ENCODE measurements at regions not wholly inside any gene's neighbourhood (a gene's known extent, or its start where the extent isn't known, plus 50 kb on each side); places are given as distances from the start of the nearest gene placed in this dataset.

DNA sequence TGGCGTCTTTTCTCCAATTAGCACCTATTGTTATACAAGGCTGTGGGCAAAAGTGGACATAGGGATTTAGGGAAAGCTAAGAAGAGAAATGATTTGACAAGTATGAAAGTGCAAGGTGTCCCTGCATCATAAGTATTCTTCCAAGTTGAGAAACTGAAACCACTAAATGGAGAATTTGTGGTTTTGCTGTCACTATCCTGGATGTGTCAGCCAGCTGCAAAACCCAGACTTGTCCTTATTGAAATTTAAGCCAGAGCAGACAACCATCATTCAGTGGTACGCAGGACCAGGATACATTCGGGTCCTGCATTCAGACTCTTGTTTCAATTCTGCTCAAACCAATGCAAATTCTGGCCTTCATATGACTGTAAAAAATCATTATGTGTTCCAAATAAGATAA is 384.8 kb upstream of the TGFBR2 start:
- no peak for DNase-seq (ENCODE audit: low spot score)

DNA sequence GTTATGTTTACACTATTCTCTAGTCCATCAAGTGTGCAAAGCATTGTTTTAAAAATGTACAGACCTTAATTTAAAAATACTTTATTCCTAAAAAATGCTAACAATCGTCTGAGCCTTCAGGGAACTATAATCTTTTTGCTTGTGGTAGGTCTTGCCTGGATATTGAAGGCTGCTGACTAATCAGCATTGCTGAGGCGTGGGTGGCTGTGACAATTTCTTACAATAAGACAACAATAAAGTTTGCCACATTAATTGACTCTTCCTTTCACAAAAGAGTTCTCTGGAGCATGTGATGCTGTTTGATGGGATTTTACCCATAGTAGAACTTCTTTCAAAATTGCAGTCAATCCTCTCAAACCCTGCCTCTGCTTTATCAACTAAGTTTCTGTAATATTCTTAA is 384.0 kb upstream of the TGFBR2 start:
- no peak for DNase-seq (ENCODE audit: low spot score)

DNA sequence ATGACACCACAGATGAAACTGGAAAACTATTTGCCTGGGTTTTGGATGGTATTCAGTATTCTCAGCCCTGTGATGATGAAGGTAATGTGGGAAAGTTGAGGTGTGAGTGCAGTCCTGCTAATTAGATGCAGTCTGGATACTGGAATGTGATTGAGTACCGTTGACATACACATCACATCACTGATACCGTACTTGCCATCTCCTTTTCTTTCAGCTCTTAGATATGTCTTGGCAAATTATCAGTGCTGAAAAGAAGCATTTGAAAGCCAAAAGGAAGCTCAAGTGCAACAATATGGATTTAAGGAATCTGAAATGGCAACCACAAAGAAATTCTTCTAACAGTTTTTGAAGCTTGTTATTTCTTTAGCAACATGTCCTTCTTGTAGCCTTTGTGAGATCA is 381.4 kb upstream of the TGFBR2 start:
- DNase-seq (ENCODE audit: low spot score) = no peak

DNA sequence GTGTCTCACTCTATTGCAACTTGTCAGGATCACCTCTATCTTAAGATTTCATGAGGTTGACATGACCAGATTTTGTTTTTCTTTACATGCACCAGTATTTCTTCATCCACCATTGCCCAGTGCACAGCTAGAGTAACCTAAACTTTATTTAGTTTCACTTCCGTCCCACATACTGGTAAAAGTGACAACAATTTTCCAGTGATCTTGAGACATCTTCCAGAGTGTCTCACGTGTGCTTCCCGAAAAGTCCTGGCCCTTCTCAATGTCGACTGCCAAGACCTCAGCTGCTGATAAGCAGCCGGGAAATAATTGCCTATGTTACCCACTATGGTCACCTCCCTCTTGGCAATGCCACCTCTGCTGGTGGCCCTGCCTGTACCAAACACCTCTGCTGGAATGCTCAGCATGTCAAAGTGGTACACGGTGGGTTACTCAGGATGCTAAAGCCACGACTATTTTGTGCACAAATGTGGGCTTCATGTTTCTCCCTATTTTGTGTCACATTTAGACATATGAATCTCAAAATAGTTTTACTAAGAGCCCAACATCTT is 379.7 kb upstream of the TGFBR2 start:
- no peak for DNase-seq (ENCODE audit: low spot score)

DNA sequence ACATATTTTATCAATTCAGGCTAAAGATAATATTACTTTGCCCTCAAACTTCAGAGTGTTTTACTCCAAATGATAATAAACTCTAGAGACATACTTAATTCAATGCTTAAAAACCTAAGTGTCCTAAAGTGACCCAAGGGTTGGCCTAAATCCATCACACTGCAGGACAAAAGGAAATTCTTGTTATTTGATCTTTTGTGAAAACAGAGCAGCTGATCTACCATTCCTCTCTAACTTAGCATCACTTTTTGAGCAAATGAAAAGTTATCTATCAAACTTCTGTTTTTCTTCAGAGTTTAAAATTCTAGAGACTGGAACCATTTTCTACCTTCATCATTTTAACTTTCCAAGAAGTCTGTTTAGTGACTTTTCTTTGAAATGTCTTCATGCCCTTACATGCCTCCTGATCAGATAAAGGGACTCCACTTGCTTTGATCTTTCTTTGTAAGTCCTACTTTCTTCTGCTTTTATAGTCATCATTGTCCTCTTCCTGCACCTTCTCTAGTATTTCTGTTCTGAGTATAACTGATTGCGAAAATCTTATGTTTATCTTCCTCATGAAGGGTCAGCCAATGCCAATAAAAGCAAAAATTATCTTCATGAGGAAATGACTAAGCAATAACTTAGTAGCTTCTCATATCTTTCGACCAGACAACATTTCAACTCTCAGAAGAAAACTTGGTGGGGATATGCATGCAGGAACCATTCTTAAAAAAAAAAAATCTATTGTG is 378.7 kb upstream of the TGFBR2 start:
- peak; percentile 1 for DNase-seq (ENCODE audit: low spot score)

DNA sequence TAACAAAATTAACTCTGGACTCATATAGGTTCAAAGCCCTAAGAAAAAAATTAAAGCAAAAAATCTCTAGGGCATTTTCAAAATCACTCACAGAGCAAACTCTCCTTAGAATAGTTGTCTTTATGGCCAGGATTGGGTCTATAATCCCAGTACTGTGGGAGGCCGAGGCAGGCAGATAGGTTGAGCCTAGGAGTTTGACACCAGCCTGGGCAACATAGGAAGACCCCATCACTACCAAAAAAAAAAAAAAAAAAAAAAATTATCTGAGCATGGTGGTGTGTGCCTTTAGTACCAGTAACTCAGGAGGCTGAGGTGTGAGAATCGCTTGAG is 378.1 kb upstream of the TGFBR2 start:
- no peak for DNase-seq (ENCODE audit: low spot score)

DNA sequence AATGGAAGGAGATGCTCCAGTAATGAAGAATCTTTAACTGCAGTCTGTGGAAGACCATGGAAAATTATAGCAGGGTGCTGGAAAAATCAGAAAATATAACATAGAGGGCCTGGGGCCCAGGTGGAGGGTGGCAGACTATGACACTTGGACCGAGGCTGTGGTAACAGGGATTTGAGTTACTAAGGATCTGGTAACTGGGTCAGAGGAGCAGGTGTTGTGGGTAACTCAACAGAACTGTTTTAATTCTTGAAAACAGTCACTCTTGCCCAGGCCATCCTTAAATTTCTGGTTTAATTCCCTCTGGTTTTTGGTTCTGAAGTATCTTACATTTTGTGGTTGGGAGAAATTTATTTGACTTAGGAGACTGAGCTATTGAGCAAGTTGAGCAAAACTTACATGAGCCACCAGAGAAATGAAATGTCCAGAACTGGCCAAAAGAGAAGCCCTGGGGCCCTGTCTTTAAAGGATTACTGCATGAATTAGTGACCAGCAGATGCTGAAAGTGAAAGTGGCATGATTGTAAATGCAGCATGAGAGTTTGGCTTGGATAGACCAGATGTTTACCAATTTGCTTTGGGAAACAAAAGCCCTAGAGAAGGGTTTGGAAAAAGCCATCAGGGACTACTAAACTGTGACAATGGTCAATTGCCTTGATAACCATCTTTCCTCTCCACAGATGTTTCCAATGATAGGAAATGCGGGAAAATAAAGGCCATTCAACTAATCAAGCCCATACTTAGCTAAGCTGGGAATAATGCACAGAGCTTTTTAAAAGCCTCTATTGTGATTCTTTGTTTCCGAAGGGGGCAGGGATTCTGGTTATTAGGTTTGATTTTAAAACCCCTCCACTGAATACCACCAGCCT is 374.9 kb upstream of the TGFBR2 start:
- DNase-seq (ENCODE audit: low spot score) = peak; percentile 34

DNA sequence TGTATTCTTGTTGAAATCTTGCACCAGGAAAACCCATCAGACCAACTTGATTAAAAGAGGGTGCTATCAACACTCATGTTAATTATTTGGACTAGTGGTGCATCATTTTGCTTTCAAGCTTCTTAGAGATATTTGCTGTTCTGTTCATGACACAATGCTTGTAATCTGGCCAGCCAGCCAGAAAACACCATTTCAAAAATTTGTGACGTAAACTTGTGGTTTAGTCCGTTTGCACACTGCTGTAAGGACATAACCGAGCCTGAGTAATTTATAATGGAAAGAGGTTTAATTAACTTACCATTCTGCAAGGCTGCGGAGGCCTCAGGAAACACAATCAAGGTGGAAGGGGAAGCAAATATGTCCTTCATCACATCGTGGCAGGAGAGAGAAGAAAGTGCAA is 374.3 kb upstream of the TGFBR2 start:
- DNase-seq (ENCODE audit: low spot score) = peak; percentile 14

DNA sequence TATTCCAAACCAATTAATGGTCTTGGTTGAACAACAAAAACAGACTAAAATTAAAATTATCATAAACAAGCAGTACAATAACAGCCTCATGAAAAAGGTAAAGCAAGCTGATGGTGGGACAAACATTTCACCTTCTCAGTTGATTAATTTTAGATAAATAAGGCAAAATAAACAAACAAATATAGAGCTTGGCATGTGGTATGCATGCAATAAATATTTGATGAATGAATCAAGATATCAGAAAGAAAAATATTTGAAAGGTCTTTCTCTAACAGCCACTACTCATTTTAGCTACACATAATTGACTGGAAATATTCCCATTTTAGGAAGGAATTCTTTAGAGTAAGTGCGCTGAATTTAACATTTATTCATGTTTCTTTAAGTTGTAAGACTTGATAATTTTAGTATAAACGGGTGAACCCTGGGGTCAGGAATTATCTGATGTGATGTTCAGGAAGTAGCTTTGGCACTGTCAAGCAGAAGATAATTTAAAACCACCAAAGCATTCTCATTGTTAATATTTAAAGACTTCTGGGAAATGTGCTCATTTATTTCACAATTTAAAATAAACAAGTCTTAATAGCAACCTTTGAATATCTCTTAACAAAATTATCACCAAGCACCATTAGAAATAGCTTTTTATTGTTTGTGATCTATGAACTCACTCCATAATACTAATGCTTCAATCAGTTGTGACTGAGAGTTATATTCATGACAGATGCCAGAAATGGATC is 372.3 kb upstream of the TGFBR2 start:
- no peak for DNase-seq (ENCODE audit: low spot score)

DNA sequence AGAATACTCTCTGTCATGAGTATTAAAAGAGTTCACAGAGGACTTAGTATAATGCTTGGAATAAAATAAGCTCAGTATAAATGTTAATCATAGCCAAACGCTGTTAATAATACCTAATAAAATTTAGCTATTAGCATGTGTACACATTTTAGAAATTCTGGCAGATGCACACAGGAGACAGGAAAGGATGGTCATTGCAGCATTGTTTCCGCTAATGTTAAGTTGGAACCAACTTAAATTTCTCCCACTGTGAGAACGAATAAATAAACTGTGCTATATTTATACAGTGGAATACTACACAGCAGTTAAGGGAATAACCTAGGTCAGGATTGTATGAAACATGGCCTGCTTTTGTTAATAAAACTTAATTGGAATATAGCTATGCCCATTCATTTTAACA is 370.4 kb upstream of the TGFBR2 start:
- DNase-seq (ENCODE audit: low spot score) = no peak

DNA sequence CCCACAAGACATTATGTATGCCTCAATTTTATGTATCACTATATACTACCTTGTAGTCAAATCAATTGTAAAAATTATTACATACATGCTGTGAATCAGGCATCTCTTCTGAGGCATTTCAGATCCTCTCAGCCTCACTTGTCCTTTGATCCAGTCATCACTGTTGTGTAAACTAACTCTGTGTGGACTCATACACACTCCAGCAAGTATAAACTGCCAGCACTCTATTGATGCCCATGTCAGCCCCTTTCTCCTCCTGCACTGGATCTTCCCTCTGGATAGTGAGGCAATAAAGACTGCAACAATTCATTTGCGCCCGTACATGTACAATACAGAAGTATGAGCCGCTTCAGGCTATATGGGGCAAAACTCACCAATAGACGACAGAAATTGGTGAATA is 364.7 kb upstream of the TGFBR2 start:
- no peak for DNase-seq (ENCODE audit: low spot score)

DNA sequence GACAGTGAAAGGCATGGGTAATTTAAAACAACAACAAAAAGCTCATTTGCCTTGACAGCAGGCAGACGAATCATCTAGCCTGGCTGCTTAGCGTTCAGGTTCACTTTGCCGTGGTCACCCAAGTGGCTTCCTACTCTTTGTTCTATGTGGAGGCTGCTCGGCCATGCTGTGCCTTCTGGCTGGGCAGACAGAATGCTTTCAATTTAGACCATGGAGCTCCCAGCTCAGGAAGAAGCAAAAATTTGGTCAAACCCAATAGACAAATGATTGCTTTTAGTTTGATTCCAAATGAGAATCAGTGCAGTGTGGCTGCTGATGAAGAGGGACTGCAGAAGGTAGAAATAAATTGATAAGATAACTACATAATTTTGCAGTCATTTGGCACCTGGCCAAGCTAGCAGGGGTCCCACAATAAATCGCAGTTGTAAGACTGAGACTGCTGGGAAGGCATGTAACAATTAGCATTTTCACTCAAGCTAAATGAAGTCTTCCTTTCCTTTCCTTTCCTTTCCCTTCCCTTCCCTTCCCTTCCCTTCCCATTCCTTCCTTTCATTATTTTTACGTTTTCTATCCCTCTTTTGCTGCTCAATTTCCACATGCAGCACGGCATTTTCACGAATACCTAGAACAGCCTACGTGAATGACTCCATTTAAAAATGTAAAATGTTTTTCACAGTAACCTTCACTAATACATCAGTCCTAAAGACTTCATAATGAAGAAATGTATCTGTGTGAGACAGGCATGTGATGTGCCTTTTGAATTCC is 360.4 kb upstream of the TGFBR2 start:
- no peak for DNase-seq (ENCODE audit: low spot score)

DNA sequence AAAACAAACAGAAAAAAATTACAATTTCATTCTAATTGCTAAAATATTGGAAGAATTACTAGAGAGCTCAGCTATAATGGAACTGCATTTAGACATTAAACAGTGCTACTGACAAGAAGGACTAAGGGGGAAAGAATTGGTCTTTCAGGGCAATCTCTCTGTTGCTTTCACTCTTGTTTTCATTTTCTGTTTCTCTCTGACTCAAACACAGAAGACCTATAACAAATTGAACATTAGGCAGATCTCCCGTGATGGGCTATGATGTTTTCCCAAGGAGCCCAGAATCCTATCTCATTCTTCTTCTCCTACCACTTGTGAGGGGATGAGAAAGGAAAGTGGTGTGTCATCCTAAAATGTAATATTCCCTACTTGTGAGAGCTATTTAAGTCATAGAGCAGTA is 358.0 kb upstream of the TGFBR2 start:
- DNase-seq (ENCODE audit: low spot score) = no peak

DNA sequence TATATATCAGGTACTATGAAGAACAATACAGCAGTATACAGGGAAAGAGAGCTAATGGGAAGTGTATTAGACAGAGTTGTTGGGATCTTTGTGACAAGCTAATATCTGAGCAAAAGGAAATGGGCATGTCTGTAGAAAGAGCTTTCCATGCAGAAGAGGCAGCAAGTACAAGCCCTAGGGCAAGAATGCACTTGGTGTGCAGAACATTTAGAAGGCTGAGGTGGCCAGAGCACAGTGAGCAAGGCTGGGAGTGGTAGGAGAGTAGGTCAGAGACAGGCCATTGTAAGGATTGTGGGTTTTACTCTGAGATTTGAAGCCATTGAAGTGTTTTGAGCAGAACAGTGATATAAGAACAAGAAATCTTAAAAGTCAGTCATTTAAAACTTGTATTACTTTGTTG is 353.9 kb upstream of the TGFBR2 start:
- DNase-seq (ENCODE audit: low spot score) = no peak

DNA sequence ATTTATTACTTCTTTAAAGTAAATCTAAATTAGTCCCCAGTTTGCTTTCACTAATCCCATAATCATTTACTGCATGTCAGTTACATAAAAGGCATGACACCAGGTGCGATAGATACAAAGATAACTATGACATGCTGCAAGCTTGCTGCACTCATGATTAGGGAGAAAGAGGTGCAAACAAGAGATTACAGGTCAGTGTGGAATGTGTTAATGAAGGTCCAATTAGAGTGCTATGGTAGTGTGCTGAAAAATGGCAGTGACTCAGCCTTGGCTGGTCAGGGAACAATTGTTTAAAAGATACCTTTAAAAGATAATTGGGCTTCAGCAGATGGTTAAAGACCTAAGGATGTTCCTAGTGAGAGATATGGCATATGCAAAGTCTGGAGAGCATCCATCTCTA is 352.6 kb upstream of the TGFBR2 start:
- DNase-seq (ENCODE audit: low spot score) = no peak

DNA sequence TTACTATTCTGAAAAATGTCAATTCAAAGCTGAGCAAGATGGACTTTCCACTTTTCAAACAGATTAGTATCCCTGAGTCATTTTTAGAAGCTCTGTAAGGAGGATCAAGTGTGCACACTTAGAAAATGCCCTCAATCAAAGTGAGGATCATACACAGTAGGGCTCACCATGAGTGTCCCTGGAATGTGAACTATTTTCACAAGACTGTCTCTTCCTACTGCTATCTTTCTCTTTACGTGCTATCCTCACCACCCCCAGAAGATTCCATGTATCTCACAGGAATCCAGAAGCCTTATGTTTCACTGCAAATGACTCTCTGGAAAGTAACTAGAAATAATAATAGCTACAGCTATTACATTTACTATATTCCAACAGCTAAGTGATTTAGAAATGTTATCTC is 349.9 kb upstream of the TGFBR2 start:
- DNase-seq (ENCODE audit: low spot score) = no peak

DNA sequence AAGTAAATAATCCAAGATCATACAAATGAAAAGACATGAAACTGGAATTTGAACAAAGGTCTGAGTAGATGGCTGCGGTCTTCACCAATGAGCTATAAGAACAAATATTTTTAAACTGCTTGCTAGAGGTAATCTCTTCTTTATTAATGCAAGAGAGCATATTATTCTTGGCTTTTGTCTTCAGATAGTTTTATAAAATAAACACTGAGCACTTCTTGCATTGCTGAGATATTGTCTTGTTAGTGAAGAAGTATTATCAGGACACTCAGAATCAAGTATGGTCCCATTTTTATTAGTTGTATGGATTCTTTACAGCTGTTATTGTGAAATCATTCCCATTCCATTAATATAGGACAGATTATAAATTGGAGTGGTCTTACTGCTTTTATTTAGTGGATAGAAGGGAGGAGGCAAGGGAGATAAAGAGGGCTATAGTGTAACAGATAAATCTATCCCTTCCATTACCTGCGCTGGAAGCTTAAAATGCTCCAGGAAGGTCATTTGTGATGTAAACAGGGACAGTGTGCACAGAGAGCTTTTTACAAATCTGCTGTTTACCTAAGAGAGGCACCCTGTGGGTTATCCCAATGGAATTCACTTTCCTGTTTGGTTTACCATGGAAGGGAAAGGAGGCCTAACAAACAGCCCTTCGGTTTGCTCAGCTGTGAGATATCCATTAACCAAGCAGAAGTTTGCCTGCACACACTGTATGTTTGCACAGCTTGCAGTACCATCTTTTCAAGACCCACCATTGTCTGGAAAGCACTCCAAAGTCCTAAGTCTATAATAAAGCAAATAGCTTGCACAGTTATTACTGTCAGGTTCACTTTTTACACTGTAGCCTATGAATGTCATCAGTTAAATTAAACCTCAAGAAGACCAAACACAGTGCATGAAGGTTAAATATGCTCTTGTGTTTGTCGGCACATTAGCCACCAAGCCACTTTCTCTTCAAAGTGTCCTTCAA is 347.7 kb upstream of the TGFBR2 start:
- DNase-seq (ENCODE audit: low spot score) = no peak

DNA sequence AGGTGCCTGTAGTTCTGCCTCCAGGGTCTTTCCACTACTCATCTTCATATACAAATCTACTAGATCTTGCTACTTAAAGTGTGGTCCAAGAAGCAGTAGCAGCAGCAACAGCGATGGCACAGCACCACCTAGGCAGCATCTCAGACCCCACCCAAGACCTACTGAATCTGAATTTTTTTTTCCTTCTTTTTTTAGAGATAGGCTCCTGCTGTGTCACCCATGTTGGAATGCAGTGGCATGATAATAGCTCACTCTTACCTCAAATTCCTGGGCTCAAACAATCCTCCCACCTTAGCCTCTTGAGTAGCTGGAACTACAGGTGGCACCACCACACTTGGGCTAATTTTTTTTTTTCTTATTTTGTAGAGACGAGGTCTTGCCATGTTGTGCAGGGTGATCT is 346.7 kb upstream of the TGFBR2 start:
- DNase-seq (ENCODE audit: low spot score) = no peak

DNA sequence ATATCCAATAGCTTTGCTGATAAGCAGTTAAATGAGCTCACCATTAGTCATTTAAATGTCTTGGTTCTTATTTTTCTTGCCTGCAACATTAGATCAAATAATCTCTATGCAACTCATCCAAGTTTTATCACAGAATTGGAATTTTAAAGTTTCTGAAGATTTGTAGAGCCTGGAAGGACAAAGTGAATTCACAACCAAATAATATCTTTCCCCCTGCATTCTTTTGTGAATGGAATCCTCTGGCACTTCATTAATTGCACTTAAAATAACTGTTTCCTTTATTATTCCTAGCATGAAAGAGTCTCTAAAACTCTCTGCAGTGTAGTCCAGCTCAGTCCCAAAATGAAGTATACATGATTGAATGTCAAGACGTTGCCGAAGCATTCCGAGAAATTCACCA is 345.6 kb upstream of the TGFBR2 start:
- no peak for DNase-seq (ENCODE audit: low spot score)

DNA sequence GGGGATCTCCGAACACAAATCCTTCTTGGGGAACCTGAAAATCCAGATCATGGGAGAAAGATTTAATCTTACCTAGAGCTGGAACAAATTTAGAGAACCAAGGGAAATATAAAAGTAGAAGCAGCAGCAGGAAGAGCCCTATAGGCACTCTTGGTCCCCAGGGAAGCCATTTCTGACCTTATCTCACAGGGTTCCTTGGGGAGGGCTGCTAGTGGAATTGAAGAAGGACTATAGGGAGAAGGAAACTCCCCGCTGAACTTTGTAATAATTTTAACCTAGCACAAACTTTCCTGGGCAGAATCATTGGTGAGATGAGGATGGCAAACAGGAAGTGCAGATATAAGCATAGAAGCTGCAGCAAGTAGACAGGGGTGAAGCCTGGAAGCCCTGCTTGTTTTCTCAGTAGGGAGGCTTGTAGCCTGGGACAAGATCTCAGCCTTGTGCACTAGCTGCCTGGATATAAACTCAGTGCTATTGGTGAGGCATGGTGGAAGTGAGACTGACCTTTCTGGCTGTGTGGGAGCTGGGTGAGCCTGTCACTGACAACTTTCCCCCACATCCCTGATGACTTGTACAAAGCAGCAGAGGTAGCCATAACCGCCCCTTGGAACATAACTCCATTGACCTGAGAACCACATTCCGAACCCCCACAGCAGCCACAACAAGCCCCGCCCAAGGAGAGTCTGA is 343.0 kb upstream of the TGFBR2 start:
- no peak for DNase-seq (ENCODE audit: low spot score)

Data from putamen (tissue), 1 donor.